Activated T-cell treated with anti-CD3 and anti-CD28 coated beads for 4 hours (primary cell): ENCODE measurements at regions not wholly inside any gene's neighbourhood (a gene's known extent, or its start where the extent isn't known, plus 50 kb on each side); places are given as distances from the start of the nearest gene placed in this dataset.
"Not testable (repeated sequence)": the region's sequence is repeated elsewhere in the genome, so short reads cannot be mapped to it uniquely, and the experiment has no call there.

Experiments
- DNase-seq: peaks from one replicate; pipeline ENCODE4 v3.0.0-alpha.2; 2020

- DNase-seq = no peak
Observed at GRCh38 chr6:121020656-121021055, 313.6 kb downstream of the TBC1D32 start.

- no peak for DNase-seq
Observed at GRCh38 chr6:121008553-121008952, 325.7 kb downstream of the TBC1D32 start.

GRCh38 chr6:121006024-121006423 is 328.3 kb downstream of the TBC1D32 start:
- DNase-seq = no peak

- no peak for DNase-seq
Observed at GRCh38 chr6:121000381-121000780, 333.9 kb downstream of the TBC1D32 start.

- DNase-seq = no peak
Observed at GRCh38 chr6:120996340-120996739, 337.9 kb downstream of the TBC1D32 start.

- DNase-seq = no peak
Observed at GRCh38 chr6:120994573-120994967, 339.7 kb downstream of the TBC1D32 start.

- no peak for DNase-seq
Observed at GRCh38 chr6:120993929-120994572, 340.2 kb downstream of the TBC1D32 start.

- DNase-seq = no peak
Observed at GRCh38 chr6:120992257-120992656, 342.0 kb downstream of the TBC1D32 start.

- no peak for DNase-seq
Observed at GRCh38 chr6:120990866-120991265, 343.4 kb downstream of the TBC1D32 start.

- DNase-seq = no peak
Observed at GRCh38 chr6:120981835-120982234, 352.4 kb downstream of the TBC1D32 start.

- no peak for DNase-seq
Observed at GRCh38 chr6:120966321-120966720, 368.0 kb downstream of the TBC1D32 start.

GRCh38 chr6:120965814-120966213 is 368.5 kb downstream of the TBC1D32 start:
- DNase-seq = no peak

- DNase-seq = no peak
Observed at GRCh38 chr6:120960761-120961160, 373.5 kb downstream of the TBC1D32 start.

- no peak for DNase-seq
Observed at GRCh38 chr6:120954111-120954510, 380.2 kb downstream of the TBC1D32 start.

- DNase-seq = no peak
Observed at GRCh38 chr6:120951258-120951657, 383.0 kb downstream of the TBC1D32 start.

- no peak for DNase-seq
Observed at GRCh38 chr6:120947111-120947510, 387.2 kb downstream of the TBC1D32 start.

- DNase-seq = no peak
Observed at GRCh38 chr6:120945905-120946594, 388.2 kb downstream of the TBC1D32 start.

- DNase-seq = no peak
Observed at GRCh38 chr6:120938876-120939472, 395.3 kb downstream of the TBC1D32 start.

GRCh38 chr6:120938164-120938875 is 396.0 kb downstream of the TBC1D32 start:
- DNase-seq = no peak

GRCh38 chr6:120935908-120936307 is 398.4 kb downstream of the TBC1D32 start:
- no peak for DNase-seq

GRCh38 chr6:120935016-120935415 is 399.3 kb downstream of the TBC1D32 start:
- DNase-seq = no peak

GRCh38 chr6:120931520-120932180 is 402.6 kb downstream of the TBC1D32 start:
- DNase-seq = not testable (repeated sequence)

GRCh38 chr6:120930500-120930899 is 403.8 kb downstream of the TBC1D32 start:
- not testable (repeated sequence) for DNase-seq
